ENCODE measurements at regions not wholly inside any gene's neighbourhood (a gene's known extent, or its start where the extent isn't known, plus 50 kb on each side); places are given as distances from the start of the nearest gene placed in this dataset.

GRCh38 chr6:126811321-126811720 lies 307.1 kb upstream of the RSPO3 start:
- TF ChIP-seq CTCF (IDR thresholded peaks at IDR 0.05; ENCODE audit: low read length) (no peak), EZH2 (IDR thresholded peaks at IDR 0.05; ENCODE audit: borderline replicate concordance, low read length) (no peak)
- no peak overlapping the region for H2AFZ ChIP-seq (ENCODE audit: low read length)
- H4K20me1 ChIP-seq (ENCODE audit: insufficient read depth, low read length): no peaks in the 10 kb centered on the region
- no peak overlapping the region for H3K4me3 ChIP-seq (ENCODE audit: low read depth, low read length, poor library complexity, severe bottlenecking)
- no peak overlapping the region for H3K4me2 ChIP-seq (ENCODE audit: low read length)
- H3K27ac ChIP-seq (ENCODE audit: low read depth, low read length, poor library complexity, severe bottlenecking): no peak overlapping the region
- H3K36me3 ChIP-seq (ENCODE audit: insufficient read depth, low read length): no peaks in the 10 kb centered on the region
- no peaks in the 10 kb centered on the region for H3K79me2 ChIP-seq (ENCODE audit: insufficient read depth, low read length)
- H3K4me1 ChIP-seq (ENCODE audit: insufficient read depth, low read length, severe bottlenecking): no peaks in the 10 kb centered on the region
- no peaks in the 10 kb centered on the region for H3K9me2 ChIP-seq (ENCODE audit: low read depth, low read length)
- H3K27me3 ChIP-seq (ENCODE audit: insufficient read depth, low read length): no peaks in the 10 kb centered on the region
- H3F3A ChIP-seq (ENCODE audit: insufficient read depth, low read length): no peaks in the 10 kb centered on the region
- H3K9me3 ChIP-seq (ENCODE audit: low read length): no peaks in the 10 kb centered on the region
- H3K9ac ChIP-seq (ENCODE audit: low read length): no peak overlapping the region

DNA sequence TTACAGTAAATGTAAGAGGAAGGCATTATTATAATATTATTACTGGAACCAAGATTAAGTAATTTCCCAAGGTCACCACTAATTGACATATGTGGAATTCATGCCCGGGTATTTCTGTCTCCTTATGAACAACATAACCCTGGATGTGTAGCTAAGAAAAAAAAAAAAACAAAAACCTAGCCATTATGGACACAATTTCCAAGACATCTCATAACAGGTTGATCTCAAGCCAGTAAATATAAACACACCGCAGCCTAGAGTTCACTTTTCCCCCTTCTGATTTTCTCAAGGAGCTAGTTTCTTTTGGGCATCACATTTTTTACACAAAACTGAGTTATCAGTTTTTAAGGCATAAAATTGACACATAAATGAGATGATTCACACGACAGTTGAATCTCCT lies 306.5 kb upstream of the RSPO3 start:
- Histone ChIP-seq H2AFZ (ENCODE audit: low read length) (no peak overlapping the region), H3K36me3 (ENCODE audit: insufficient read depth, low read length) (no peaks in the 10 kb centered on the region)

DNA sequence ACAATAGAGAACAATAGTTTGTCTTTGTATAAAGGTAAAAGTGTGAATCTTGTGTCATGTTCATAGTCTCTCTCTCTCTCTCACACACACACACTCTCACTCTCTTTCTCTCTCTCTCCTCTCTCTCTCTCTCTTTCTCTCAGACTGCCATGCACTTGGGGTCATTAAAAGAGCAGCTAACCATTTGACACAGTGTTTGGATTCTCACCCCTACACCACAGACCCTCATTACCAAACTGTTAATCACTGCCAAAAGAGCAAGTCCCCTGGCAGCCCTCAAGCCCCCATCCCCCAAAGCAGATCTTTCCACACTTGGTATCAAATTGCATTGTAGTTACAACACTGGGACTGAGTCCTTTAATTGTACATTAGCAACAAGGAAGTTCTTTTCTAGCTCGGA lies 305.8 kb upstream of the RSPO3 start:
- no peaks in the 10 kb centered on the region for H3K4me1 ChIP-seq (ENCODE audit: insufficient read depth, low read length, severe bottlenecking)
- H3K9me3 ChIP-seq (ENCODE audit: low read length): no peaks in the 10 kb centered on the region
- no peak overlapping the region for H3K4me2 ChIP-seq (ENCODE audit: low read length)
- no peak overlapping the region for H3K4me3 ChIP-seq (ENCODE audit: low read depth, low read length, poor library complexity, severe bottlenecking)
- no peaks in the 10 kb centered on the region for H3F3A ChIP-seq (ENCODE audit: insufficient read depth, low read length)
- no peak overlapping the region for H3K27ac ChIP-seq (ENCODE audit: low read depth, low read length, poor library complexity, severe bottlenecking)
- H2AFZ ChIP-seq (ENCODE audit: low read length): no peak overlapping the region
- H3K36me3 ChIP-seq (ENCODE audit: insufficient read depth, low read length): no peaks in the 10 kb centered on the region
- TF ChIP-seq CTCF (IDR thresholded peaks at IDR 0.05; ENCODE audit: low read length): no peak
- TF ChIP-seq EZH2 (IDR thresholded peaks at IDR 0.05; ENCODE audit: borderline replicate concordance, low read length): no peak
- no peaks in the 10 kb centered on the region for H4K20me1 ChIP-seq (ENCODE audit: insufficient read depth, low read length)
- no peaks in the 10 kb centered on the region for H3K79me2 ChIP-seq (ENCODE audit: insufficient read depth, low read length)
- no peaks in the 10 kb centered on the region for H3K9me2 ChIP-seq (ENCODE audit: low read depth, low read length)
- no peak overlapping the region for H3K9ac ChIP-seq (ENCODE audit: low read length)
- no peaks in the 10 kb centered on the region for H3K27me3 ChIP-seq (ENCODE audit: insufficient read depth, low read length)

More for the DNA sequence above, 306.5 kb upstream of the RSPO3 start:
- no peaks in the 10 kb centered on the region for H3K79me2 ChIP-seq (ENCODE audit: insufficient read depth, low read length)
- no peaks in the 10 kb centered on the region for H4K20me1 ChIP-seq (ENCODE audit: insufficient read depth, low read length)
- no peaks in the 10 kb centered on the region for H3K27me3 ChIP-seq (ENCODE audit: insufficient read depth, low read length)
- H3K9me2 ChIP-seq (ENCODE audit: low read depth, low read length): no peaks in the 10 kb centered on the region
- no peaks in the 10 kb centered on the region for H3K4me1 ChIP-seq (ENCODE audit: insufficient read depth, low read length, severe bottlenecking)
- H3K27ac ChIP-seq (ENCODE audit: low read depth, low read length, poor library complexity, severe bottlenecking): no peak overlapping the region
- no peak overlapping the region for H3K4me2 ChIP-seq (ENCODE audit: low read length)
- H3K4me3 ChIP-seq (ENCODE audit: low read depth, low read length, poor library complexity, severe bottlenecking): no peak overlapping the region
- no peak overlapping the region for H3K9ac ChIP-seq (ENCODE audit: low read length)
- no peaks in the 10 kb centered on the region for H3K9me3 ChIP-seq (ENCODE audit: low read length)
- TF ChIP-seq CTCF (IDR thresholded peaks at IDR 0.05; ENCODE audit: low read length) (no peak), EZH2 (IDR thresholded peaks at IDR 0.05; ENCODE audit: borderline replicate concordance, low read length) (no peak)
- H3F3A ChIP-seq (ENCODE audit: insufficient read depth, low read length): no peaks in the 10 kb centered on the region

All from OCI-LY1 (cell line).